ENCODE measurements at regions not wholly inside any gene's neighbourhood (a gene's known extent, or its start where the extent isn't known, plus 50 kb on each side); places are given as distances from the start of the nearest gene placed in this dataset.
"Not testable (repeated sequence)": the region's sequence is repeated elsewhere in the genome, so short reads cannot be mapped to it uniquely, and the experiment has no call there.

- Histone ChIP-seq H3K27me3 (ENCODE audit: insufficient read depth, low read depth) (no peaks in the 10 kb centered on the region), H3K36me3 (ENCODE audit: insufficient read depth) (no peaks in the 10 kb centered on the region), H3K4me2 (no peak overlapping the region), H3K9ac (no peak overlapping the region), H3K4me1 (ENCODE audit: low read depth, poor library complexity, severe bottlenecking) (no peaks in the 10 kb centered on the region), H2AFZ (ENCODE audit: low read depth) (no peak overlapping the region), H3K27ac (no peak overlapping the region), H4K20me1 (ENCODE audit: insufficient read depth) (no peaks in the 10 kb centered on the region), H3K4me3 (IDR thresholded peaks at IDR 0.05; ENCODE audit: insufficient read depth, low read depth, low read length) (no peak overlapping the region), H3K79me2 (ENCODE audit: insufficient read depth, low read depth) (no peaks in the 10 kb centered on the region)
- TF ChIP-seq, protein P1, sequence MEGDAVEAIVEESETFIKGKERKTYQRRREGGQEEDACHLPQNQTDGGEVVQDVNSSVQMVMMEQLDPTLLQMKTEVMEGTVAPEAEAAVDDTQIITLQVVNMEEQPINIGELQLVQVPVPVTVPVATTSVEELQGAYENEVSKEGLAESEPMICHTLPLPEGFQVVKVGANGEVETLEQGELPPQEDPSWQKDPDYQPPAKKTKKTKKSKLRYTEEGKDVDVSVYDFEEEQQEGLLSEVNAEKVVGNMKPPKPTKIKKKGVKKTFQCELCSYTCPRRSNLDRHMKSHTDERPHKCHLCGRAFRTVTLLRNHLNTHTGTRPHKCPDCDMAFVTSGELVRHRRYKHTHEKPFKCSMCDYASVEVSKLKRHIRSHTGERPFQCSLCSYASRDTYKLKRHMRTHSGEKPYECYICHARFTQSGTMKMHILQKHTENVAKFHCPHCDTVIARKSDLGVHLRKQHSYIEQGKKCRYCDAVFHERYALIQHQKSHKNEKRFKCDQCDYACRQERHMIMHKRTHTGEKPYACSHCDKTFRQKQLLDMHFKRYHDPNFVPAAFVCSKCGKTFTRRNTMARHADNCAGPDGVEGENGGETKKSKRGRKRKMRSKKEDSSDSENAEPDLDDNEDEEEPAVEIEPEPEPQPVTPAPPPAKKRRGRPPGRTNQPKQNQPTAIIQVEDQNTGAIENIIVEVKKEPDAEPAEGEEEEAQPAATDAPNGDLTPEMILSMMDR (conservative IDR thresholded peaks at IDR 0.05; ENCODE audit: low read depth, low read length), result no peak
These were observed 1158.4 kb upstream of the SEMA6A start for GRCh38 chr5:117733051-117733450.

DNA sequence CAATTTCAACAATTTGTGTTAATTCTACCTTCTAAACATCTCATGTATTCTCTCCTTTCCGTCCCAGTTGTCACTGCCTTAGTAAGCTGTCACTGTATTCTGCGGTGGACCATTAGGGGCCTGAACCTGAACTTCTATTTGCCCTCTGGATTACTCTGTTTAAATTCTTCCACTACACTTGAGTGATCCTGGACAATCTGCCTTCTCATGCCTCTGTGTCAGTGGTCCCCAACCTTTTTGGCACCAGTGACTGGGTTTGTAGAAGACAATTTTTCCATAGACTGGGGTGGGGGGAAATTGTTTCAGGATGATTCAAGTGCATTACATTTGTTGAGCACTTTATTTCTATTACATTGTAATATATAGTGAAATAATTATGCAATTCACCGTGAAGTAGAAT is 1157.6 kb upstream of the SEMA6A start:
- Histone ChIP-seq H4K20me1 (ENCODE audit: insufficient read depth) (no peaks in the 10 kb centered on the region), H3K4me3 (IDR thresholded peaks at IDR 0.05; ENCODE audit: insufficient read depth, low read depth, low read length) (no peak overlapping the region), H3K79me2 (ENCODE audit: insufficient read depth, low read depth) (no peaks in the 10 kb centered on the region), H2AFZ (ENCODE audit: low read depth) (no peak overlapping the region), H3K27me3 (ENCODE audit: insufficient read depth, low read depth) (no peaks in the 10 kb centered on the region), H3K9ac (no peak overlapping the region), H3K4me2 (no peak overlapping the region), H3K4me1 (ENCODE audit: low read depth, poor library complexity, severe bottlenecking) (no peaks in the 10 kb centered on the region), H3K27ac (no peak overlapping the region), H3K36me3 (ENCODE audit: insufficient read depth) (no peaks in the 10 kb centered on the region)
- TF ChIP-seq, protein P1 (conservative IDR thresholded peaks at IDR 0.05; ENCODE audit: low read depth, low read length), result no peak

DNA sequence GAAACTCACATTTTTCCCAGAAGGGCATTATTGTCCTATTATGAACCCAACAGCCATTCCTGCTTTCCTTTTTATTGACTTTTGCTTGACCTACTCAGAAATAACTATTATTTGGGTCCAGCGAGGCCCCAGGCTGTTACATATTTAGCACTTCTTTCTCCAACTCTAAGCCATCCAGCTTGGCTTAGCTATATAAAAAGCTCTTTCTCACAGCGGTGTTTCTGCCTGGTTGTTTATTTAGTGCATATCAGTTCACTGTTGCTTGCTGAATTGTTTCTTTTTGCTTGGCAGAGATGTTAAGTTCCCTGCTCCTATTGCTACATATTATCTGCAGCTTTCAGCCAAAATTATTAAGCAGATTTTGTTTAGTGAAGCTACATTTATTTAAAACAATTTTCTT is 1156.8 kb upstream of the SEMA6A start:
- no peak overlapping the region for H3K4me2 ChIP-seq
- no peaks in the 10 kb centered on the region for H3K79me2 ChIP-seq (ENCODE audit: insufficient read depth, low read depth)
- no peaks in the 10 kb centered on the region for H3K27me3 ChIP-seq (ENCODE audit: insufficient read depth, low read depth)
- H3K27ac ChIP-seq, result no peak overlapping the region
- TF ChIP-seq, protein P1 (conservative IDR thresholded peaks at IDR 0.05; ENCODE audit: low read depth, low read length), result no peak
- H4K20me1 ChIP-seq (ENCODE audit: insufficient read depth), result no peaks in the 10 kb centered on the region
- no peaks in the 10 kb centered on the region for H3K36me3 ChIP-seq (ENCODE audit: insufficient read depth)
- H2AFZ ChIP-seq (ENCODE audit: low read depth), result no peak overlapping the region
- no peak overlapping the region for H3K4me3 ChIP-seq (IDR thresholded peaks at IDR 0.05; ENCODE audit: insufficient read depth, low read depth, low read length)
- no peak overlapping the region for H3K9ac ChIP-seq
- H3K4me1 ChIP-seq (ENCODE audit: low read depth, poor library complexity, severe bottlenecking), result no peaks in the 10 kb centered on the region

GRCh38 chr5:117720784-117721183 is 1146.2 kb upstream of the SEMA6A start:
- not testable (repeated sequence) for H3K4me3 ChIP-seq (IDR thresholded peaks at IDR 0.05; ENCODE audit: insufficient read depth, low read depth, low read length); H3K79me2 ChIP-seq (ENCODE audit: insufficient read depth, low read depth); H3K4me2 ChIP-seq; H4K20me1 ChIP-seq (ENCODE audit: insufficient read depth); H3K9ac ChIP-seq; H3K27me3 ChIP-seq (ENCODE audit: insufficient read depth, low read depth); H3K36me3 ChIP-seq (ENCODE audit: insufficient read depth); H3K27ac ChIP-seq; H3K4me1 ChIP-seq (ENCODE audit: low read depth, poor library complexity, severe bottlenecking); H2AFZ ChIP-seq (ENCODE audit: low read depth)

GRCh38 chr5:117719413-117719812 is 1144.8 kb upstream of the SEMA6A start:
- Histone ChIP-seq H3K4me3 (IDR thresholded peaks at IDR 0.05; ENCODE audit: insufficient read depth, low read depth, low read length) (no peak overlapping the region), H4K20me1 (ENCODE audit: insufficient read depth) (no peaks in the 10 kb centered on the region), H3K4me2 (no peak overlapping the region), H3K79me2 (ENCODE audit: insufficient read depth, low read depth) (no peaks in the 10 kb centered on the region), H3K36me3 (ENCODE audit: insufficient read depth) (no peaks in the 10 kb centered on the region), H3K9ac (no peak overlapping the region), H3K27ac (no peak overlapping the region), H3K27me3 (ENCODE audit: insufficient read depth, low read depth) (no peaks in the 10 kb centered on the region), H2AFZ (ENCODE audit: low read depth) (no peak overlapping the region), H3K4me1 (ENCODE audit: low read depth, poor library complexity, severe bottlenecking) (no peaks in the 10 kb centered on the region)
- TF ChIP-seq, protein P1 (conservative IDR thresholded peaks at IDR 0.05; ENCODE audit: low read depth, low read length), result no peak

Data from KMS-11 (cell line).